Gastrocnemius medialis (tissue), 4 donors: ENCODE measurements at regions not wholly inside any gene's neighbourhood (a gene's known extent, or its start where the extent isn't known, plus 50 kb on each side); places are given as distances from the start of the nearest gene placed in this dataset.

Source experiments
- ATAC-seq, 2 donors: fragments of 150-250 bp; one replicate each; pipeline ENCODE4 v1.9.1; 2016
- DNase-seq, 2 donors: peaks; one replicate each; pipeline ENCODE4 v3.0.0-alpha.2; 2019
- H3K27ac ChIP-seq, 4 donors: fragments of 200-600 bp; sonication (generic); 1 replicate in 1 of 4; 2 replicates in 3 of 4; pipeline ENCODE4 v1.5.1; 2016 to 2018; ENCODE audit warnings: mild to moderate bottlenecking in 2 of 4, moderate library complexity in 1 of 4
- H3K27me3 ChIP-seq, 3 donors: fragments of 200-600 bp; sonication (generic) in 2 of 3; 1 replicate in 1 of 3; 2 replicates in 2 of 3; pipeline versions ENCODE4 v1.5.1 to v1.6.0; 2016 to 2019; ENCODE audit warnings: mild to moderate bottlenecking in 1 of 3, moderate library complexity in 1 of 3
- H3K36me3 ChIP-seq, 2 donors: fragments of 200-600 bp; sonication (generic) in 1 of 2; one replicate each; pipeline ENCODE4 v1.5.1; 2017 to 2018
- H3K4me1 ChIP-seq, 2 donors: fragments of 200-600 bp; sonication (generic) in 1 of 2; one replicate each; pipeline ENCODE4 v1.5.1; 2016 to 2017; ENCODE audit warnings: mild to moderate bottlenecking in 2 of 2
- H3K4me3 ChIP-seq, 4 donors: fragments of 200-600 bp; sonication (generic) in 3 of 4; 1 replicate in 1 of 4; 2 replicates in 3 of 4; pipeline ENCODE4 v1.5.1; 2016 to 2019; ENCODE audit warnings: mild to moderate bottlenecking in 2 of 4
- H3K9me3 ChIP-seq, 3 donors: fragments of 200-600 bp; sonication (generic) in 2 of 3; 1 replicate in 1 of 3; 2 replicates in 2 of 3; pipeline ENCODE4 v1.5.1; 2016 to 2019
- POLR2A ChIP-seq, 2 donors: fragments of 450-650 bp; IDR thresholded peaks; one replicate each; pipeline ENCODE4 v1.6.1; 2017; ENCODE audit warnings: antibody characterized with exemption in 2 of 2, mild to moderate bottlenecking in 2 of 2, moderate library complexity in 2 of 2
- in situ Hi-C, 4 donors: fragments of 200-750 bp; cut with MboI; loops; one replicate each; pipeline versions ENCODE4 v1.15.0 to v1.8.0; 2017; ENCODE audit warnings: low sequenced_read_pairs in 4 of 4
- intact Hi-C: fragments of 100-400 bp; cut with DNase I; formaldehyde crosslinking; loops from one replicate; pipeline ENCODE4 v1.15.1; 2023; ENCODE audit warnings: low total_unique reads
- TF ChIP-seq, protein P1 (sequence below), 5 experiments: fragments of 450-650 bp in 3 of 5; fragments of 200-600 bp in 2 of 5; sonication (generic) in 2 of 5; IDR thresholded peaks in 4 of 5; conservative IDR thresholded peaks in 1 of 5; 1 replicate in 4 of 5; 2 replicates in 1 of 5; pipeline ENCODE4 v1.5.1; 2016 to 2019; ENCODE audit warnings: antibody characterized with exemption in 5 of 5, mild to moderate bottlenecking in 3 of 5, moderate library complexity in 3 of 5

GRCh38 chr3:152073267-152073666, 195.5 kb upstream of the MBNL1 start:
- in situ Hi-C loops, result loop anchor here in 2 of 4 donors (10.0 to 25.0 kb wide), 2 partner anchors 372 to 389 kb away; no protein-coding TSS in a partner anchor

GRCh38 chr3:152076148-152076547, 192.6 kb upstream of the MBNL1 start:
- intact Hi-C loops, result loop anchor here (10.0 kb wide), 3 partner anchors 189 to 499 kb away; partner anchors contain the start of gene MBNL1
- Histone ChIP-seq H3K9me3 (no peaks in the 10 kb centered on the region), H3K27ac (no peak overlapping the region), H3K27me3 (no peaks in the 10 kb centered on the region), H3K4me3 (no peak overlapping the region), H3K4me1 (peaks cover 3 to 8% of the 10 kb centered on the region in 2 donors), H3K36me3 (no peaks in the 10 kb centered on the region)
- no peak for DNase-seq
- in situ Hi-C loops, result loop anchor here in 2 of 4 donors (10.0 to 25.0 kb wide), 2 partner anchors 369 to 386 kb away; no protein-coding TSS in a partner anchor
- TF ChIP-seq, protein P1, sequence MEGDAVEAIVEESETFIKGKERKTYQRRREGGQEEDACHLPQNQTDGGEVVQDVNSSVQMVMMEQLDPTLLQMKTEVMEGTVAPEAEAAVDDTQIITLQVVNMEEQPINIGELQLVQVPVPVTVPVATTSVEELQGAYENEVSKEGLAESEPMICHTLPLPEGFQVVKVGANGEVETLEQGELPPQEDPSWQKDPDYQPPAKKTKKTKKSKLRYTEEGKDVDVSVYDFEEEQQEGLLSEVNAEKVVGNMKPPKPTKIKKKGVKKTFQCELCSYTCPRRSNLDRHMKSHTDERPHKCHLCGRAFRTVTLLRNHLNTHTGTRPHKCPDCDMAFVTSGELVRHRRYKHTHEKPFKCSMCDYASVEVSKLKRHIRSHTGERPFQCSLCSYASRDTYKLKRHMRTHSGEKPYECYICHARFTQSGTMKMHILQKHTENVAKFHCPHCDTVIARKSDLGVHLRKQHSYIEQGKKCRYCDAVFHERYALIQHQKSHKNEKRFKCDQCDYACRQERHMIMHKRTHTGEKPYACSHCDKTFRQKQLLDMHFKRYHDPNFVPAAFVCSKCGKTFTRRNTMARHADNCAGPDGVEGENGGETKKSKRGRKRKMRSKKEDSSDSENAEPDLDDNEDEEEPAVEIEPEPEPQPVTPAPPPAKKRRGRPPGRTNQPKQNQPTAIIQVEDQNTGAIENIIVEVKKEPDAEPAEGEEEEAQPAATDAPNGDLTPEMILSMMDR (IDR thresholded peaks at IDR 0.05 in 4 of 5, conservative IDR thresholded peaks at IDR 0.05 in 1 of 5), result no peak
- TF ChIP-seq POLR2A (IDR thresholded peaks at IDR 0.05), result no peak
- ATAC-seq, result no peak

More at GRCh38 chr3:152073267-152073666, 195.5 kb upstream of the MBNL1 start:
- peak; percentile 54 to 65 for ATAC-seq
- Histone ChIP-seq H3K4me3 (no peak overlapping the region), H3K9me3 (no peaks in the 10 kb centered on the region), H3K4me1 (peaks cover 3 to 8% of the 10 kb centered on the region in 2 donors), H3K36me3 (no peaks in the 10 kb centered on the region), H3K27me3 (no peaks in the 10 kb centered on the region), H3K27ac (no peak overlapping the region)
- DNase-seq, result no peak
- TF ChIP-seq POLR2A (IDR thresholded peaks at IDR 0.05), result no peak
- TF ChIP-seq, protein P1 (IDR thresholded peaks at IDR 0.05 in 4 of 5, conservative IDR thresholded peaks at IDR 0.05 in 1 of 5), result peak in 1 of 5 experiments; percentile 11
- intact Hi-C loops, result loop anchor here (1.0 to 10.0 kb wide), 5 partner anchors 192 to 502 kb away; partner anchors contain the start of gene MBNL1

DNA sequence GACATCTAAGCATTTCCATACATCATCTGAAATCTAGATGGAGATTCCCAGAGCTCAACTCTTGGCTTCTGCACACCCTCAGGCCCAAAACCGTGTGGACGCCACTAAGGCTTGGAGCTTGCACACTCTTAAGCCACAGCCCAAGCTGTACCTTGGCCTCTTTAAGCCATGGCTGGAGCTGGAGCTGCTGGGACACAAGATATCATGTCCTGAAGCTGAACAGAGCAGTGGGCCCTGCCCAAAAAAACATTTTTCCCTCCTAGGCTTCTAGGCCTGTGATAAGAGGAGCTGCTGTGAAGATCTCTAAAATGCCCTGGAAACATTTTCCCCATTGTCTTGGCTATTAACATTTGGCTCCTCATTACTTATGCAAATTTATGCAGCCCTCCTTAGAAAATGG, 188.7 kb upstream of the MBNL1 start:
- in situ Hi-C loops, result loop anchor here in 2 of 4 donors (10.0 to 25.0 kb wide), 2 partner anchors 365 to 382 kb away; no protein-coding TSS in a partner anchor

GRCh38 chr3:152083135-152083534, 185.6 kb upstream of the MBNL1 start:
- no peak for TF ChIP-seq POLR2A (IDR thresholded peaks at IDR 0.05)
- TF ChIP-seq, protein P1 (IDR thresholded peaks at IDR 0.05 in 4 of 5, conservative IDR thresholded peaks at IDR 0.05 in 1 of 5), result no peak
- no peaks in the 10 kb centered on the region for H3K9me3 ChIP-seq
- intact Hi-C loops, result no loop called here
- H3K27ac ChIP-seq, result no peak overlapping the region
- no peaks in the 10 kb centered on the region for H3K36me3 ChIP-seq
- peaks cover 14 to 19% of the 10 kb centered on the region in 2 donors for H3K4me1 ChIP-seq
- in situ Hi-C loops, result loop anchor here in 1 of 4 donors (25.0 kb wide), 1 partner anchor 379 kb away; no protein-coding TSS in a partner anchor
- no peak for ATAC-seq
- no peaks in the 10 kb centered on the region for H3K27me3 ChIP-seq
- no peak for DNase-seq
- no peak overlapping the region for H3K4me3 ChIP-seq

More for the DNA sequence above, 188.7 kb upstream of the MBNL1 start:
- H3K36me3 ChIP-seq, result no peaks in the 10 kb centered on the region
- ATAC-seq (no peak), DNase-seq (no peak)
- H3K27ac ChIP-seq, result no peak overlapping the region
- intact Hi-C loops, result loop anchor here (10.0 kb wide), 3 partner anchors 185 to 495 kb away; partner anchors contain the start of gene MBNL1
- no peak for TF ChIP-seq POLR2A (IDR thresholded peaks at IDR 0.05)
- TF ChIP-seq, protein P1 (IDR thresholded peaks at IDR 0.05 in 4 of 5, conservative IDR thresholded peaks at IDR 0.05 in 1 of 5), result no peak
- peaks cover 0 to 6% of the 10 kb centered on the region in 2 donors for H3K4me1 ChIP-seq
- H3K27me3 ChIP-seq, result no peaks in the 10 kb centered on the region
- H3K4me3 ChIP-seq, result no peak overlapping the region
- no peaks in the 10 kb centered on the region for H3K9me3 ChIP-seq
